Mucosa of rectum (tissue), 2 donors: ENCODE measurements at regions not wholly inside any gene's neighbourhood (a gene's known extent, or its start where the extent isn't known, plus 50 kb on each side); places are given as distances from the start of the nearest gene placed in this dataset.

ENCODE experiments used
- H3K27ac ChIP-seq, 2 donors: one replicate each; pipeline ENCODE4 v1.7.0; 2013; ENCODE audit warnings: inconsistent platforms in 2 of 2, low read depth in 2 of 2, low read length in 2 of 2
- H3K27me3 ChIP-seq, 2 donors: one replicate each; pipeline ENCODE4 v1.7.0; 2013; ENCODE audit warnings: low read length in 2 of 2; ENCODE audit not compliant: control insufficient read depth in 2 of 2, insufficient read depth in 2 of 2
- H3K36me3 ChIP-seq, 2 donors: one replicate each; pipeline ENCODE4 v1.7.0; 2013; ENCODE audit warnings: low read length in 2 of 2; ENCODE audit not compliant: control insufficient read depth in 2 of 2, insufficient read depth in 2 of 2
- H3K4me1 ChIP-seq, 2 donors: one replicate each; pipeline ENCODE4 v1.7.0; 2013; ENCODE audit warnings: low read length in 2 of 2, mild to moderate bottlenecking in 1 of 2; ENCODE audit not compliant: control insufficient read depth in 2 of 2, insufficient read depth in 2 of 2
- H3K4me3 ChIP-seq, 2 donors: one replicate each; pipeline ENCODE4 v1.7.0; 2013; ENCODE audit warnings: low read length in 2 of 2
- H3K9ac ChIP-seq, 2 donors: one replicate each; pipeline ENCODE4 v1.7.0; 2013; ENCODE audit warnings: low read length in 2 of 2, low read depth in 1 of 2, mild to moderate bottlenecking in 1 of 2
- H3K9me3 ChIP-seq, 2 donors: one replicate each; pipeline ENCODE4 v1.7.0; 2013; ENCODE audit warnings: low read length in 2 of 2; ENCODE audit not compliant: control insufficient read depth in 2 of 2
- donor health status: healthy.
- donor health status: Normal muscosa, but diverticular disease.

DNA sequence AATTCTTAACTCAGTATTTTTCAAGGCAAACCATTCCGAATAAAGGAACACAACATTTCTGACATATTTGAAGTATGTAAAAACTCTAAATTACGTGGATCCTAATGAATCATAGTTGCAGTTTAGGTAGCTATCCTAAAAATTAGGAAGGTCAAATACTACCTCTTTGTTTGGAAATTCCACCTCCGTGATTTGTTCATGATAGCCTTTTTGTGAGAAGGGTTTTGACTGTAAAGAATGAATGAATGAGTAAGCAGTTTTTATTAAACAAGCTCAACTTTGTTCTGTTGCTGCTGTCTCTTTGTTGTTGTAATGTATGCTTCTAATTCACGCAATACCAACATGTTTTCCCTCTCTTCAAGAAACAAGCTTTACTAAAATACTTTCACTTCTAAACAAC is 840.4 kb downstream of the USP25 start:
- Histone ChIP-seq H3K4me1 (no peaks in the 10 kb centered on the region), H3K9me3 (no peaks in the 10 kb centered on the region), H3K36me3 (no peaks in the 10 kb centered on the region), H3K27me3 (no peaks in the 10 kb centered on the region), H3K4me3 (no peak overlapping the region), H3K27ac (no peak overlapping the region), H3K9ac (no peak overlapping the region)

DNA sequence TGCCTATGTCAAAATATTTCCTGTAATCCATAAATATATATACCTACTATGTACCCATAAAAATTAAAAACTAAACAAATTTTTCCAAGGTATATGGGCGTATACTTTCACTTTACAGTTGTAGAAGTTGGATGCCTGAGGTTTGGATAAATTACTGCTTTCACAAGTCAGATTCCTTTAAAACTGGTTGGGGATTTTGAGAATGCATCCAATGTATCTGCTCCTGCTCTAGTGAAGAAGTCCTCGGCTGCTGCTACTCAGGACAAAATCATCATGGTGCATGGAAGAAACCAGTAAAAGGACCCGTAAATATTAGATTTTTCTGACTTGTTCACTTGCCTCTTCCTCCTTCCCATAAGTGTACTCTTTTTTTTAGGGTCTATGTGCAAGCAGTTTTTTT is 841.1 kb downstream of the USP25 start:
- Histone ChIP-seq H3K9ac (no peak overlapping the region), H3K27me3 (no peaks in the 10 kb centered on the region), H3K4me3 (no peak overlapping the region), H3K4me1 (no peaks in the 10 kb centered on the region), H3K27ac (no peak overlapping the region), H3K36me3 (no peaks in the 10 kb centered on the region), H3K9me3 (no peaks in the 10 kb centered on the region)

DNA sequence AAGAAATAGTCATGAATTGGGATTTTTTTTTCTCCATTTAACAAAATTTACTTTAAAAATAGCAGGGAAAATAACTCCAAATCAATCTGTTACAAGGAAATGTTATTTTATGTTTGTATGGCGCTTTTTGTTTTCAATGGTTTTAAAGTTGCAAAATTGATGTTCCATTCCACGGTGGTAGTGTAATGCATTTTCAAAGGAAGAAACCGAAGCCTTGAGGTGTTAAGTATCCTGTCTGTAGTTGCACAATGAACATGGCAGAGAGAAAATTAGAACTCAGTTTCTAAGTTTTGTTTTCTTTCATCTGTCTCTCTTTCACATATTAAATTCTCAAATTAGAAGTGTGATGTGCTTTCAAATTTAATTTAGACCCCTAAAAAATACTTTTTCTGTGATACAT is 841.8 kb downstream of the USP25 start:
- no peak overlapping the region for H3K4me3 ChIP-seq
- no peak overlapping the region for H3K27ac ChIP-seq
- H3K36me3 ChIP-seq: no peaks in the 10 kb centered on the region
- H3K27me3 ChIP-seq: no peaks in the 10 kb centered on the region
- no peak overlapping the region for H3K9ac ChIP-seq
- no peaks in the 10 kb centered on the region for H3K9me3 ChIP-seq
- H3K4me1 ChIP-seq: no peaks in the 10 kb centered on the region

DNA sequence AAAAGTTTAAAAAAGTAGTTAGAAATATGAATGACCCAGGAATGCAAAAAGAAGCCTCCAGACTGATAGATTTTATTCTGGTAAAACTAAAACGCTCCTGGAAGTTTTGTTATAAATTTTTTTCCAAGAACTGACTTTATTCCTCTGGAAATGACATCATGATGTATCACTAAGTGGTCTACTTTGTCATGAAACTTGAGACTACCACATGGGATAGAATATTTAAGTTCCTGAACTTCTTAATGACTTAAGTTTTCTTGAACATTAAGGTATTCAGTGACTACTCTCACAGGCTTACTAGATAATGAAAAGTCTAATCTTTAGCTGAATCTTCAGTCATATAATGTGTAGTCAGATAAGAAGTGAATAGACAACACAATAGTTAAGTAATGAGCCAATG is 842.2 kb downstream of the USP25 start:
- H3K4me3 ChIP-seq: no peak overlapping the region
- no peaks in the 10 kb centered on the region for H3K36me3 ChIP-seq
- H3K27me3 ChIP-seq: no peaks in the 10 kb centered on the region
- no peaks in the 10 kb centered on the region for H3K9me3 ChIP-seq
- no peak overlapping the region for H3K9ac ChIP-seq
- H3K4me1 ChIP-seq: no peaks in the 10 kb centered on the region
- H3K27ac ChIP-seq: no peak overlapping the region

DNA sequence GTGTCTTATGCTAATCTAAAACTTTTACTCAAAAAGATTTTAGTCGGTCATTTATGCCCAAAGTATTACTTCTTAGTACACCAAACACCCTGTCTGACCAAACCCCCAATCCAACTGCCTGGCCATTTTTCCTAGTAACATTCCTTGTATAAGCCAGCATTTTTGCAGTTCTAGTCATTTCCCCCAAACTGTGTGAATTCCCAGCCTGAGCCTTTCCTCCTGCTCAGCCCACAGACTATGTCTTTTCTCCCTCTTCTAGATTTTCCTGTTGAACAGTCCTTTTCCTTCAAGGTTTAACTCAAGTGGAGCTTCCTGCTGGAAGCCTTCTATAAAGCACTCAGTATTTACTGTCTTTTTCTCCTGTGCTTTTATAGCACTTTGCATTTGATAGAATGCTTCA is 843.8 kb downstream of the USP25 start:
- no peaks in the 10 kb centered on the region for H3K4me1 ChIP-seq
- H3K27ac ChIP-seq: no peak overlapping the region
- H3K36me3 ChIP-seq: no peaks in the 10 kb centered on the region
- H3K9me3 ChIP-seq: no peaks in the 10 kb centered on the region
- H3K9ac ChIP-seq: no peak overlapping the region
- H3K4me3 ChIP-seq: no peak overlapping the region
- H3K27me3 ChIP-seq: no peaks in the 10 kb centered on the region

DNA sequence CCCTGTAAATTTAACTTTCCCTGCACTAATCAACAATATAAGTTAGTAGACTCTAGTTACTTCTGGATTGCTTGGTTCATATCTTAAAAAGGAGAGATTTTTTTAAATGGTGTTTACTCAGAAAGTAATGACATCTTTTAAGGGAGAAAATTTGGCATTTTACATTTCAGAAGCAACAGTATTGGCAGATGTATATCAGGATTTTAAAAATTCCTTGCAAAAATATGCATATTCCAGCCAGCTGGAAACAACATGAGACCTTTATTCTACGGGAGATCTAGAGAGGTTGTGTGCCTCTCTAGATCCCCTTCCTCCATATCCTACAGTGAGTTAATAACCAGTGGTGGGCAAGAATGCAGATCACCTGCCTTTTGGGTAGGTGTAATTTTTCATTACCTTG is 848.2 kb downstream of the USP25 start:
- H3K9ac ChIP-seq: no peak overlapping the region
- no peaks in the 10 kb centered on the region for H3K4me1 ChIP-seq
- H3K27me3 ChIP-seq: no peaks in the 10 kb centered on the region
- H3K9me3 ChIP-seq: no peaks in the 10 kb centered on the region
- H3K4me3 ChIP-seq: no peak overlapping the region
- H3K36me3 ChIP-seq: no peaks in the 10 kb centered on the region
- H3K27ac ChIP-seq: no peak overlapping the region

DNA sequence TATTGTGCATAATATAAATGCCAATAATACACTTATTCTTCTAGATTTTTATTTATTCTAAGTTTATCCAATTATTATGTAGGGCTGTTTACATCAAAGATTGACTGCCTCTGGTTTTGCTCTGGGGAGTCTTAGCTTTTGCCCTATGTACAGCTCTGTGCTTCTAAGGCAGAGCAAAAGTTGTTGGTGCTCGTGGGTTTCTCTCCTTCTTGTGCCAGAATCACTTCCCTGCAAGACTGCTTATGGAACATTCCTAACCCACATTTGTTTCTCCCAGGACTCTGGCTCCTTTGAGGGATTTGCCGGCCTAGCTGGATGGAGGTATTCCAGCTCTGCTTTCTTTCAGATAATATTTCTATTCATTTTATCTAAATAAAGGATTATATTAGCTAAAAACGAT is 849.1 kb downstream of the USP25 start:
- H3K27ac ChIP-seq: no peak overlapping the region
- no peak overlapping the region for H3K9ac ChIP-seq
- no peak overlapping the region for H3K4me3 ChIP-seq
- no peaks in the 10 kb centered on the region for H3K9me3 ChIP-seq
- H3K36me3 ChIP-seq: no peaks in the 10 kb centered on the region
- H3K27me3 ChIP-seq: no peaks in the 10 kb centered on the region
- no peaks in the 10 kb centered on the region for H3K4me1 ChIP-seq

DNA sequence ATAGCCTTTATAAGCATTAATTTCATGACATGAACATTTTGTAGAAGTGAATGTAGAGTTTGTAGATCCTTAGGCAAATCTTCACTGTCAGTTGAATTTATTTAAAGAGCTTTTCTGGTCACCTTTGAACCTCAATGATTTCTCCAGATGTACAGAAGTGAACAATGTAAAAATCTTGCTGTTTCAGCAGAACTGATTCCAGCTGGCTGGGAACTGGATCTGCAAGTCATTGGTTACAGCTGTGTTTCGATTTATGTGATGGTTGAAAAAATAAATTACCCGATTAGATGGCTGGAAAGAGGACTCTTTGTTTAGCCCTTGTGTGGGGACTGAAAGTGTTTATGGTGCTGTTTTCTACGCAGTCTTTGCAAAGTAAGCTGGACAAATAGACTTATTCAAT is 849.8 kb downstream of the USP25 start:
- Histone ChIP-seq H3K9me3 (no peaks in the 10 kb centered on the region), H3K9ac (no peak overlapping the region), H3K4me3 (no peak overlapping the region), H3K4me1 (no peaks in the 10 kb centered on the region), H3K27me3 (no peaks in the 10 kb centered on the region), H3K36me3 (no peaks in the 10 kb centered on the region), H3K27ac (no peak overlapping the region)

DNA sequence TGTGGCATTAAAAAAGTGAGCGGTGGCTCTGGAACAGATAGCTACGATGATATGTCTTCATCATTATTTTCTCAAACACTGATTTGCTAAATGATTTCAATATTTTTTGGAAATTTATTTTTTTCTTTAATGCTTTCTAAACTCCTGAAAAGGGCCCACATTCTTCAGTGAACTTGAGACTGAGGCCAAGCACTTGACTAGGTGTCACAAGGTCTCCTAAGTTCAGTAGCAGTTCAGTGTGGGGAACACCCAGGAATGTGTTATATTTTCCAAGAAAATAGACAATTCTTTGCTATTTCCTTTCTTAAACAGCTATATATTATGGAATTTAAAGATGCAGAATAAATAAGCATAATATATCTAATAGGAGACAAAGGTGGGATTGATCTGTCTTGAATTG is 850.9 kb downstream of the USP25 start:
- Histone ChIP-seq H3K9ac (no peak overlapping the region), H3K4me3 (no peak overlapping the region), H3K4me1 (no peaks in the 10 kb centered on the region), H3K9me3 (no peaks in the 10 kb centered on the region), H3K27me3 (no peaks in the 10 kb centered on the region), H3K36me3 (no peaks in the 10 kb centered on the region), H3K27ac (no peak overlapping the region)

DNA sequence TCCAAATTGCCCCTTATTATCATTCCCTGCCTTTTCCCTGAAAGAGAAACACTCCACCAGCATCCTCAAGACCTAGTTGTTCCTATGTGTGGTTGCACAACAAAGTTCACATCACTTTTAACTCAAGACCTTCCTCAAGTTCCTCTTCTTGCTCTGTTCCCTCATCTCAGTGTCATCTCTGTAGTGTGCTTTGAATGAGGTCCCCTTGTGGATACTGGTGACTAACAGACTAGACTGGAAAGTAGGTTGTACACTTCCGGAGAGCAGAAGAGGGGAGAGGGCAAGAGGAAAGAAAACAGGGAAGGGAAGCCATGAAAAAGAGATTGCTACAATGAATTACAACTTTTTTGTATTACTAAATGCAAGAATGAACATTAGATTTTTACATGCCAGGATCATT is 853.8 kb downstream of the USP25 start:
- Histone ChIP-seq H3K4me1 (peaks cover 3 to 7% of the 10 kb centered on the region in 2 donors), H3K9ac (no peak overlapping the region), H3K27me3 (no peaks in the 10 kb centered on the region), H3K4me3 (no peak overlapping the region), H3K9me3 (no peaks in the 10 kb centered on the region), H3K27ac (no peak overlapping the region), H3K36me3 (no peaks in the 10 kb centered on the region)

DNA sequence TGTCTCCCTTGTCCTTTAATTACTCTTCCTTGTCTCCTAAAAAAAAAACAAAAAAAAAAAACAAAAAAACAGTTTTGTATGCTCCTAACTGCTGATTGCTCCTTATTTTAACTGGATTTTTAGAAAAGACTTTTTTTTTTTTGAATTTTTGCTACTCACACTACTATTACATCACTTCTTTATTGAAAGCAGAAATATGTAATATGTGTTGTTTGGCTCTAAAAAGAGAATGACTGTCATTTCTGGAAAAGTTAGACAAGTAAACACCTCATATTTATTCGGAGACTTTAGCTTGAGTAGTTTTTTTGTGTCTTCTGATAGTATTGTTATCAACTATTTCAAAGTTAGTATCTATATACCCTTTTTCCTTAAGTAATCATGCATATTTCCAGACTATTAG is 855.0 kb downstream of the USP25 start:
- H3K4me1 ChIP-seq: peaks cover 3 to 7% of the 10 kb centered on the region in 2 donors
- no peaks in the 10 kb centered on the region for H3K27me3 ChIP-seq
- no peak overlapping the region for H3K4me3 ChIP-seq
- H3K36me3 ChIP-seq: no peaks in the 10 kb centered on the region
- no peak overlapping the region for H3K27ac ChIP-seq
- H3K9ac ChIP-seq: no peak overlapping the region
- H3K9me3 ChIP-seq: no peaks in the 10 kb centered on the region
